Nephron progenitor cell (in vitro differentiated cells): ENCODE measurements at regions not wholly inside any gene's neighbourhood (a gene's known extent, or its start where the extent isn't known, plus 50 kb on each side); places are given as distances from the start of the nearest gene placed in this dataset.

Experiments used
- DNase-seq: peaks from one replicate; pipeline ENCODE4 v3.0.0; 2021
- H3K27ac Mint-ChIP-seq: 2 replicates; pipeline ENCODE4 v1.8.0; 2021; ENCODE audit warnings: mild to moderate bottlenecking, moderate library complexity, mixed read lengths
- H3K27me3 Mint-ChIP-seq: 2 replicates; pipeline ENCODE4 v1.8.0; 2021; ENCODE audit warnings: mild to moderate bottlenecking, low read depth, mixed read lengths; ENCODE audit not compliant: poor library complexity
- H3K36me3 Mint-ChIP-seq: 2 replicates; pipeline ENCODE4 v1.8.0; 2021; ENCODE audit warnings: low read depth, mixed read lengths
- H3K4me1 Mint-ChIP-seq: 2 replicates; pipeline ENCODE4 v1.8.0; 2021; ENCODE audit warnings: mixed read lengths
- H3K4me3 Mint-ChIP-seq: 2 replicates; pipeline ENCODE4 v1.8.0; 2021; ENCODE audit warnings: mild to moderate bottlenecking, moderate library complexity, mixed read lengths
- H3K9me3 Mint-ChIP-seq: 2 replicates; pipeline ENCODE4 v1.8.0; 2021; ENCODE audit warnings: mild to moderate bottlenecking, moderate library complexity, mixed read lengths
- TF ChIP-seq, protein P1 (sequence below): fragments of 200-600 bp; sonication (generic); IDR thresholded peaks from 2 replicates; pipeline ENCODE4 v1.5.0; 2021; ENCODE audit warnings: antibody characterized with exemption

DNA sequence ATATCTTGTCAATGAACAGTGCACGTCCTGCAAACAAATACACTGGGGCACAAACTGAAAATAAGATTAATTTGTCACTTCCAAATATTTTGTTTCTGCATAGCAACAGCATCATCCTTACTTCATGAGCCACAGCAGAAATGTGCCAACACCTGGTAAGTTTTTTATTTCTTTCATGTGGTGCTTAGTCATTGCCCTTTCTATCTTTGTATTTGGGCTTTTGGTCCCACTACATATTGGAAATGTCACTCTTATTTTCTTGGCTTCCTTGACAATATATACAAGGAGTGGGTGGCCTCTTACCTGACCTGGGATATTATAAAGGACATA is 208.0 kb downstream of the RBM43 start:
- DNase-seq, result no peak
- Mint-ChIP-seq H3K36me3 (no peaks in the 10 kb centered on the region), H3K27me3 (no peaks in the 10 kb centered on the region), H3K9me3 (no peaks in the 10 kb centered on the region), H3K27ac (no peak overlapping the region), H3K4me3 (no peak overlapping the region), H3K4me1 (peaks cover 10% of the 10 kb centered on the region)
- TF ChIP-seq, protein P1, sequence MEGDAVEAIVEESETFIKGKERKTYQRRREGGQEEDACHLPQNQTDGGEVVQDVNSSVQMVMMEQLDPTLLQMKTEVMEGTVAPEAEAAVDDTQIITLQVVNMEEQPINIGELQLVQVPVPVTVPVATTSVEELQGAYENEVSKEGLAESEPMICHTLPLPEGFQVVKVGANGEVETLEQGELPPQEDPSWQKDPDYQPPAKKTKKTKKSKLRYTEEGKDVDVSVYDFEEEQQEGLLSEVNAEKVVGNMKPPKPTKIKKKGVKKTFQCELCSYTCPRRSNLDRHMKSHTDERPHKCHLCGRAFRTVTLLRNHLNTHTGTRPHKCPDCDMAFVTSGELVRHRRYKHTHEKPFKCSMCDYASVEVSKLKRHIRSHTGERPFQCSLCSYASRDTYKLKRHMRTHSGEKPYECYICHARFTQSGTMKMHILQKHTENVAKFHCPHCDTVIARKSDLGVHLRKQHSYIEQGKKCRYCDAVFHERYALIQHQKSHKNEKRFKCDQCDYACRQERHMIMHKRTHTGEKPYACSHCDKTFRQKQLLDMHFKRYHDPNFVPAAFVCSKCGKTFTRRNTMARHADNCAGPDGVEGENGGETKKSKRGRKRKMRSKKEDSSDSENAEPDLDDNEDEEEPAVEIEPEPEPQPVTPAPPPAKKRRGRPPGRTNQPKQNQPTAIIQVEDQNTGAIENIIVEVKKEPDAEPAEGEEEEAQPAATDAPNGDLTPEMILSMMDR, result no peak

DNA sequence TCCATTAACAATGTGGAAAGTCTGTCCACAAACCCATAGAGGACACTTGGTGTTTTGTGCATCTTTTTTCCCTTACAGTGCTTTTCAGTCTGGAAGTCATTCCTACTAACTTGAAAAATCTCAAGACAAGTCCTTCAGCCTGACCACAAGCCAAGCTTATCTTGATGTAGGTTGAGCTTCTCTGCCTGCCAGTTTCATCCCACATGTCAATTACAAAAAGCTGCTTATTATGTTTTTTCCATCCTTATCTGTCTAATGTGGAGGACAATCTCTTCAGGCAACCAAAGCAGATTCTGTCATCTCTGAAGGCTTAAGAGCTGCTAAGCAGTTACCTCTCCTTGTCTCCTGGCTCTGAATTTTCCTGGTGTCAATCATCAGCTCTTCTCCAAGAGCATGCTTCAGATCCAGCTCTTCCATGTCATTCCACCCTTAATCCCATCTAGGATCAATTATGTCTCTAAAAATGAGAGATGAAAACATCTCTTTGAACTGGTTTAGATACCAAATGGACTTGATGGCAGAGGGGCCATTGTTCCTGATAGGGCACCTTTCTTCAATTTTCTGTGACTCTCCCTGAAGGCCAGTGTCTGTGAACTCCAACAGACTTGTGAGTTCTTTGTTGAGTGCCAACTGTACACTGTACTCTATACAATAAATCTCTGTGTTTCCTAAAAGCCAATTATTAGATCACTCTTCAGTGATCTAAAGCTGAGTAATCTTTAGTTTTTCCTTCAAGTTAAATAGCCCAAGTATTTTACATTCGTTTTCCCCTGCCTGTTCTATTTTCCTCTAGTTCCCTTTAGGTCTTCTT is 208.6 kb downstream of the RBM43 start:
- Mint-ChIP-seq H3K27ac (no peak overlapping the region), H3K4me3 (no peak overlapping the region), H3K9me3 (no peaks in the 10 kb centered on the region), H3K27me3 (no peaks in the 10 kb centered on the region), H3K4me1 (peaks cover 10% of the 10 kb centered on the region), H3K36me3 (no peaks in the 10 kb centered on the region)
- no peak for DNase-seq
- TF ChIP-seq, protein P1, result no peak

DNA sequence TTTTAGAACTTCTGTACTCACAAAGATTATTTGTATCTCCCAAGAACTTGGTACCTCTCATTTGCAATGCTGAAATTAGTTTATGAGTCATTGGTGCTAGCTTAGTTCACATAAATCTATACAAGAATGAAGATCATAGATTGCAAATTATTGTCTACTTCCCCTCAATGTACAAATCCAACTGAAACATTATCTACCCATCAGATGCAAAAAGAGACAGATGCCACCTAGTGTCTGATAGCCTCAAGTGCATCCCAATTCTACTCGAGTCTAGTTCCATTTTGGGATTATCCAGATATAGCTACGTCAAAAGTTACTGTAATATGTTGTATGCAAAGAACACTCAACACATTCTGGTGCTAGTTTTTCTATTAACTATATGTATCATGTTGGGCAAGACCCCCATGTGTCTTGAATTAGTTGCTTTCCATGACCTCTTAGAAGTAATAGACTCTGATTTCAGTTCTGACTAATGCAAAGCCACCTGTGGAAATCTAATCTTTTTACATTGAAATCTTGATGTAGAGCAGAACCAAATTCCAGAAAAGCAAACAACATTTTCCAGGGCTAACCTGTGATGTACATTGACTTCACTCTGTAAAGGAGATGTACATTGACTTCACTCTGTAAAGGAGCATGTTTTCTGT is 210.0 kb downstream of the RBM43 start:
- DNase-seq, result peak; percentile 28

DNA sequence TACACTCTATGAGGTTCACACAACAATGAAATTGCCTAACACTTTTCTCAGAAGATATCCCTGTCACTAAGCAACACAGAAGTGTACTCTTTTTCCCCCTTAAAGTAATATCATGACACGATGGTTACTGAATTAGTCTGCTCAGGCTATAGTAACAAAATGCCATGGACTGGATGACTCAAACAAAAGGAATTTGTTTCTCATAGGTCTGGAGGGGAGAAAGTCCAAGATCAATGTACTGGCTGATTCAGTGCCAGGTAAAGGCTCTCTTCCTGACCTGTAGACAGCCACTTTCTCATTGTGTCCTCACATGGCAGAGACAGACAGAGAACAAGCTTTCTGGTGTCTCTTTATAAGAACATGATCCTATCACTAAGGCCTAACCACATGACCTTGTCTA is 211.9 kb downstream of the RBM43 start:
- H3K27me3 Mint-ChIP-seq, result no peaks in the 10 kb centered on the region
- H3K4me1 Mint-ChIP-seq, result peaks cover 6% of the 10 kb centered on the region
- H3K36me3 Mint-ChIP-seq, result no peaks in the 10 kb centered on the region
- H3K9me3 Mint-ChIP-seq, result no peaks in the 10 kb centered on the region
- no peak for DNase-seq
- no peak overlapping the region for H3K27ac Mint-ChIP-seq
- TF ChIP-seq, protein P1, result no peak
- no peak overlapping the region for H3K4me3 Mint-ChIP-seq

More for the DNA sequence above, 210.0 kb downstream of the RBM43 start:
- Mint-ChIP-seq H3K27me3 (no peaks in the 10 kb centered on the region), H3K4me3 (no peak overlapping the region), H3K36me3 (no peaks in the 10 kb centered on the region), H3K9me3 (no peaks in the 10 kb centered on the region), H3K4me1 (peaks cover 8% of the 10 kb centered on the region), H3K27ac (no peak overlapping the region)
- TF ChIP-seq, protein P1, result peak; percentile 77

DNA sequence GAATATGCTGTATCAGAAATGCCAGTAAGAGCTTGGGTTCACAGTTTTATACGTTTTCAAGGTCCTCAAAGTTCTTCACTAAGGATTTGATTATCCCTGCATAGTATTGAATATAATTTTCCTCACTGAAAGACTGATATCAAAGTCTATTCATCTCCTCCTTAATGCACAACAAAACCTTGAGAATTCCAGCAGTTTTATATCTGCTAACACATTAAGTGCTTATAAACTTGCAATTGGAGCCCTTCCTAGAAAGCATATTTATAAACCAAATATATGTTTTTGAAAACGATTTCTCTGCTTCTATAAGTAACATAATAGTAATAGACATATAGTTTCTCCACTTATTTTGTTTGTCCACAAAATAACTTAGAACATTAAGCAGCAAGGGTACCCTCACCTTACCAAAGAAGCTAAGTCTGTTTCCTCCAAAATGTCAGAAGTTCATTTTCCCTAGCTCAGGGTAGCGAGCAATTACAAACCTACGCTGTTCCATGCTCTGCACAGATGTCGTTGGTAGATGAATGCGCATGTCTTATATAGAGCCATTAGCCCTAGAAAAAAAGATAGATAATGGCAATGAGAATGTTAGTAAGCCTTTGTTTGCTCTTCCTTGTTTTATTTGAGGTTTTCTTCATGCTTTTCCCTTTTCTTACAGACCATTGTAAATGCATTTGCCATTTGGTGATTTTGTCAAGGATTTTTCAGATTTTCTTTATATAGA is 213.2 kb downstream of the RBM43 start:
- H3K36me3 Mint-ChIP-seq, result no peaks in the 10 kb centered on the region
- no peak overlapping the region for H3K27ac Mint-ChIP-seq
- H3K27me3 Mint-ChIP-seq, result no peaks in the 10 kb centered on the region
- H3K4me3 Mint-ChIP-seq, result no peak overlapping the region
- peaks cover 2% of the 10 kb centered on the region for H3K9me3 Mint-ChIP-seq
- TF ChIP-seq, protein P1, result no peak
- peaks cover 6% of the 10 kb centered on the region for H3K4me1 Mint-ChIP-seq
- no peak for DNase-seq
